HG02938 (cell line): ENCODE measurements at regions not wholly inside any gene's neighbourhood (a gene's known extent, or its start where the extent isn't known, plus 50 kb on each side); places are given as distances from the start of the nearest gene placed in this dataset.

ENCODE experiments used
- ATAC-seq: cut with Tn5 transposase; IDR thresholded peaks from one replicate; pipeline ENCODE4 v1.9.1; 2021; ENCODE audit warnings: mild to moderate bottlenecking, moderate library complexity; ENCODE audit not compliant: unreplicated experiment

DNA sequence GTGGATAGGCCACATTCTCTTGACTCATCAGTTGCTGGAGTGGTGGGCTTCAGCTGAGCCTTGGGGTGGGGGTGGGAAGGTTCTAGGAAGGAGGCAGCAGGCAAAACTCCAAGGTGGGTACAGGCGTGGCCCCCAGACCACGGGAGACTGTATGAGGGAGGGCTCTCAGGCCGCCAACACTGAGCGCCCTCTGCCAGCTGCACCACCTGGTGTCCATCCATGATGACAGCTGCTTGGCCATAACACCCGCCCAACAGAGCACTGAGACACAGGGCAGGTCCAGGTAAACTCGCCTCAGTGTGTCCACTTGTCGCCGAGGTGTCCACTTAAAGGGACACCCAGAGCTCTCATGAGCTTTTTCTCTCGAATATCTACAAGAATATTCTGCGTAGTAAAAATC lies 133.5 kb downstream of the C16orf95 start:
- no peak for ATAC-seq

DNA sequence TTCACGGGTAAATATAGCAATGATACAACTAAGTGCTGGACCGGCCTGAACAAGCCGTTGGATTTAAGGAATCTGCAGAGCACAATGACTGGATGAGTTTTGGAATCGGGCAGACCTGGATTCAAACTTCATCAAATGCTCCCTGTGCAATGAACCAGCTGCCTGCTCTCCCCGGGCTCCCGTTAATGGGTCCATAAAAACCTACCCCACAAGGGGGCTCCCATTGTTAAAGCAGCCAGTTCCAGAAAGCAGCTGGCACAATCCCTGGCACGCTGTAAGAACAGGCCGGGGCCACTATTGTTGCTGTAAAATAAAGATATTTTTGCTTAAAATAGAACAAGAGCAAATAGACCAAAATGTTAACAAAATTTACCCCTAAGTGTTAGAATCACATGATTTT lies 131.9 kb downstream of the C16orf95 start:
- ATAC-seq, result no peak

DNA sequence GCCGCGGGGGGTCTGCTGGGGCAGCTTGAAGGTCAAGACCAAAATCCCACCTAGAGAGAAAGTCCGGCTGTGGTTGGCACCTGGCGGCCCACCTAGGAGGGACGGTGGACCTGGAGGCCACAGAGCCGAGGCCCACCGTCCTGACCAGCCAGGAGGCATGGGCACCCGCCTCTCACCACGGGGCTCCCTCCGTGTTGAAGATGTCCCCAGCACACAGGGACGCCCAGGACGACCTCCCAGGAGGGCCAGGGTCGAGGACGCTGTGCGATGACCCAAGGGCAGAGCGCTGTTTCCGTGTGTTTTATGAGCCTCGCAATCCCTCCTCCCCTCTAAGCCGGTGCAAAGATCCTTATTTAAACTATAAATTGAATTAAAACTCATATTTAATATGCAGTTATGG lies 131.2 kb downstream of the C16orf95 start:
- no peak for ATAC-seq

- ATAC-seq, result no peak
These were observed 130.7 kb downstream of the C16orf95 start for GRCh38 chr16:87186446-87186845.

GRCh38 chr16:87186876-87187533 lies 130.2 kb downstream of the C16orf95 start:
- no peak for ATAC-seq

- ATAC-seq, result no peak
These were observed 129.1 kb downstream of the C16orf95 start for GRCh38 chr16:87188104-87188503.

- ATAC-seq, result no peak
These were observed 127.8 kb downstream of the C16orf95 start for GRCh38 chr16:87189426-87189825.

DNA sequence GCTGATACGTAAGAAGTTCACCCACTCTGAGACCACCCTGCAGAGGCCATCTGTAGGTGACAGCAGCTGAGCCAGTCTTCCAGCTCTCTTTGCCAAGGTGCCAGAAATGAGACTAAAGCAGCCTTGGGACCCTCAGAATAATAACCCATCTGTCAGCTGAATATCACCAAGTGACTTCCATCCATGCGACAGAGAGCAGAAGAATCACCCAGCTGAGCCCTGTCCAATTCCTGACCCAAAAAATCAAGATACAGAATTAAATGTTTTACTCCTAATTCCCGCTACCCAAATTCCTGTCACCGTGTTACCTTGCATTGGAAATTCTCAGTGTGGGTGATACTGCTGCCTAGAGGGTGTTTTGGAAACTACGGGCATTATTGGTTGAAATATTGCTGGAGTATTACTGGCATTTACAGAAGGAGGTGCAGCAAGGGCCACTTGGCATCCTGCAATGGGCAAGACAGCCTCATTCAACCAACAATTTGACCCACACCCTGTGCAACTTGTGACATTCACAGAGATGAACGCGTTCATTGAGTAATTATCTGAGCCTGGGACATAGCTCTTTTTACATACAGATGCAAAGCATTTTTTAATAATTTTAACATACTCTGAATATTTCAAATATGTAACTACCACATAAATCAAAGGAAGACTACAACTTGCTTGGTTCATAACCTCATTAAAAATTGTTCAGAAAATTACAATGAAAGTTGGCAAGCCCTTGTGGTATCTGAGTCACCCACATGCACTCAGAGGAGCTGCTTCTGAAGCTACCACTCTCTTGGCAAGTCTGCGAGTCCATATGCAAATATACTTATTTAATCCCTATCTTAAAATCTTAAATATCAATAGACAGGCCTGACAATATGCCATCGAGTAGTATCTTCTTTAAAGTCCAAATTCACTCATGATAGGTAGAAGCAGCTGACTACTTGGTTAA lies 126.6 kb downstream of the C16orf95 start:
- ATAC-seq, result no peak

DNA sequence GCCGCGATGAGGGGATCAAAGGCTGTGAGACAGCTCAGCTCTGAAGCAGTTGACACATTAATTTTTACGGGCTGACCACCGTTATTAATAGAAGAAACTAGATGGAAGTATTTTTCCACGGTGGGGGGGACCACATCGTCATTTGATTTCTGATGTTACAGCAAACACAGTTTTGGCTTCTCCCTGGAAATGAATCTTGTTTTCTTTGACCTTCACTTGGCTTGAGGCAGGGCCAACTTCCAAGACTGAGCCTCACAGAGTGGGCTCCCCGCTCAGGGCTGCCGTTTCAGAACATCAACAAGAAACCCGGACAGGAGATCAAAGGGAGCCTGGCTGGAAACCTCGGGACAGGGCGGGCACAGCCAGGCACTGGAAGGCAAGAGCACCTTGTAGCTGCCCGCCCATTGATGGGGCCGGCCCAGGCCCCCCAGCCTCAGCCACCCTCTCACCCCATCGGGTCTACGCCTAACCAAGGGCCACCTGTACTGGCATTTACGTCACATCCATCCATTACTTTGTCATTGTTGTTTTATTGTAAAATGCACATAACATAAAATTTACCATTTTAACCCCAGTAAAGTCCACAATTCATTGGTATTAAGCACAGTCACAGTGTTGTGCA lies 124.6 kb downstream of the C16orf95 start:
- ATAC-seq, result no peak

DNA sequence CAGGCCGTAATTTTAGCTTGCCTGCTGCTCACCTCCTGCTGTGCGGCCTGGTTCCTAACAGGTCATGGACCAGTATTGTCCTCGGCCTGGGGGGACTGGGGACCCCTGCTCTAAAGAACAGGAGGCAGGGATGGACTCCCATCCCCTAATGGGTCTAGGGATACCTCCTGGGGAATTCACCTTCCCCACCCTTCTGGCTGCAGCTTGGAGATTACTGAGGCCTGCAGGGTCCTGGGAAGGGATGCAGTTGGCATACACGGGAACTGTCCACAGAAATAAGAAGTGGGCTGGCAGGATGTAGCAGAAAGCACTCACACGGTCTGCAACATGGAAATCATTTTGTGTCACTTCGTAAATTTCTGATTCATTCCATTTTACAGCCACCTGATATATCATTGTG lies 123.0 kb downstream of the C16orf95 start:
- ATAC-seq, result no peak

GRCh38 chr16:87195161-87195560 lies 122.0 kb downstream of the C16orf95 start:
- ATAC-seq, result no peak

DNA sequence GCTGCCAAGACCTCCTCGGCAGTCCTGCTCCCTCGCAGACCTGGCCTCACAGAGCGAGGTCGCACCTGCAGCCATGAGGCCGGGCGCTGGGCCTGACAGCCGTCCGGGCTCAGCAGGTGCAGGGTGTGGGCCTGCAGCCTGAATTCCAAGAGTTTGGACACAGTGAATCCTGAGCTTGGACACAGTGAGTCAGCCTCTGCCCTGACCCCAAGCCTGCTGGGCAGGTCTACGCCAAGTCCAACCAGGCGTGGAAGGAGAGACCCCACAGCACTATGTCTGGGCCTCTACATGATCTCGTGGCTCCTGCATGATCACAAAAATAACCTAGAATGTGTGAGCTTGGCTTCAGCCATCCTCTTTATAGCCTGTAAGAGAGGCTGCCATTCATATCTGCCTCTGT lies 121.0 kb downstream of the C16orf95 start:
- ATAC-seq, result no peak

DNA sequence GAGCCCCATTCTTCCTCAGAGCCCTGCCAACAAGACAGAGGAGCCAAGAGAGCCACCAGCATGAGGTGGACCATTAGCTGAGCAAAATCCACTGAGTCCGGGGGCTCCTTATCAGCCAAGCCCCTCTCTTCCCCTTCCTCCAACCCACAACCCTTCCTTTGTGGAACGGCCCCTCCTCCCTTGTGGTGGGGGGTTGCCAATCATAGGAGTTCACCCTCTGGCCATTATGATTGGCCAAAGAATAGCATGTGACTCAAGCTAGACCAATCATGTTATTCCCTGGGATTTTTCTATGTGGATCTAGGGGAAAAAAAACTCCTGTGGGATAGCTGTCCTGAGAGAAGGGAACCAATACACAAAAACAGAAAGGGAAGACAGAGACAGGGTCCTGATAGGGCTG lies 120.5 kb downstream of the C16orf95 start:
- no peak for ATAC-seq

- no peak for ATAC-seq
These were observed 118.8 kb downstream of the C16orf95 start for GRCh38 chr16:87198328-87198832.

DNA sequence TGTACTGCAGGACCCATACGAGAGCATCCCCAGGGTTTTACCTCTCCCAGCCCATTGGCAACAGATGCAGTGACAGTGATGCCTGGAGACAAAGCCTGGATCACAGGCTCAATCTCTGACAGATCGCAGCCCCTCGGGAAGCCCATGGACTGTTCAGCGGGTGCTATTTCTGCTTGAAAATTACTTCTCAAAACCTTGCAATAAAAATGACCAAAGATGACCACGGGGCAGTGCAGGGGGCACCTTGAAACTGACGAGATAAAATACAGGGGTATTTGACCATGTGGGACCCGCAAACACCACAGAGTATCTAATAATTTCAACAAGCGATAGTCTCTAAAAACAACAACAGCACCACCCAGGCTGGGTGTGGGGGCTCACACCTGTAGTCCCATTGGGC lies 118.3 kb downstream of the C16orf95 start:
- ATAC-seq, result no peak

DNA sequence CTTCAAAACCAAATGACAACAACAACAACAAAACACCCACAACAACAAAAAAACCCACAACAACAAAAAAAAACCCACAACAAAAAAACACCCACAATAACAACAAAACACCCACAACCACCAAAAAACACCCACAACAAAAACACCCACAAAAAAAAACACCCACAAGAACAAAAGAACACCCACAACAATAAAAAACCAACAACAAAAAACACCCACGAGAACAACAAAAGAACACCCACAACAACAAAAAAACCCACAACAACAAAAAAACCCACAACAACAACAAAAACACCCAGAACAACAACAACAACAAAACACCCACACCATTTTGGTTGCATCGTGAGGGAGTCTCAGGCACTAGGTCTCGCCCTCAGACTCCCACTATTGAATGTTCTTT lies 117.8 kb downstream of the C16orf95 start:
- ATAC-seq, result no peak

GRCh38 chr16:87199901-87200300 lies 117.3 kb downstream of the C16orf95 start:
- ATAC-seq, result no peak

DNA sequence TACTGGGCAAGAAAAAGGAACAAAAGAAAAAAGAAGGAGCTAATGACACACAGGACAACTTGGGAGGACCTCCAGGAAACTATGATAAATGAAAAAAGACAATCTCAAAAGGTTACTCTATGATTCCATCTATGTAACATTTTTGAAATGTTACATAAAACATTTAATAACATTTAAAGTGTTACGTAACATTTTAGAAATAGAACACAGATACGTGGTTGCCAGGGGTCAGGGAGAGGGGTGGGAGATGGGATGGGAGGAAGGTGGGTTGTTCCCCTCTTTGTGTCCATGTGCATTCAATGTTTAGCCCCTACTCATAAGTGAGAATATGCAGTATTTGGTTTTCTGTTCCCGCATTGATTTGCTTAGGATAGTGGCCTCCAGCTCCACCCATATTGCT lies 116.6 kb downstream of the C16orf95 start:
- no peak for ATAC-seq

DNA sequence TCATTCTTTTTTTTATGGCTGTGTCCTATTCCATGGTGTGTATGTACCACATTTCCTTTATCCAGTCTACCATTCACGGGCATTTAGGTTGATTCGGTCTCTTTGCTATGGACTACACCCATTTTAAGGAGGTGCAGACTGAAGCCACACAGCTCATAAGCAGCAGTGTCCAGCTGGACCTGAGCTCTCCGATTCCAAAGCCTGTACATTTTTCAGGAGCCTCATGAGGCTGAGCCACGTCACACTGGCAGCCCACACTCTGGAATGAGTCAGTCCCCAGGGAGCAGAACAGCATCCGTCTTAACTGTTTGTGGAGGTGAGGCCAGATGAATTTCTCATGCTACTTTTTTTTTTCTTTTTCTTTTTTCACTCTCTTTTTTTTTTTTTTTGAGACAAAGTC lies 116.1 kb downstream of the C16orf95 start:
- ATAC-seq, result no peak

- ATAC-seq, result no peak
These were observed 115.4 kb downstream of the C16orf95 start for GRCh38 chr16:87201790-87202189.

GRCh38 chr16:87202346-87202745 lies 114.8 kb downstream of the C16orf95 start:
- no peak for ATAC-seq
